DND-41 (cell line): ENCODE measurements at regions not wholly inside any gene's neighbourhood (a gene's known extent, or its start where the extent isn't known, plus 50 kb on each side); places are given as distances from the start of the nearest gene placed in this dataset.
A peak's percentile ranks its signal among the peaks of the same experiment; 100 is the strongest.

Source experiments
- ATAC-seq: fragments of 200-7000 bp; cut with Tn5 transposase; 3 replicates; pipeline ENCODE4 v1.9.1; 2021; ENCODE audit warnings: low read depth; ENCODE audit not compliant: insufficient read depth
- DNase-seq: peaks from one replicate; pipeline ENCODE4 v3.0.0-alpha.2; 2020
- H2AFZ ChIP-seq: 2 replicates; pipeline ENCODE4 v1.6.0; 2012; ENCODE audit warnings: low read depth, low read length
- H3K27ac ChIP-seq: 2 replicates; pipeline ENCODE4 v1.5.1; 2012; ENCODE audit warnings: low read length, inconsistent platforms
- H3K27me3 ChIP-seq: fragments of 200-600 bp; sonication (generic); 2 replicates; pipeline ENCODE4 v1.6.0; 2012; ENCODE audit warnings: low read length, mild to moderate bottlenecking, inconsistent platforms; ENCODE audit not compliant: insufficient read depth, poor library complexity
- H3K36me3 ChIP-seq: 2 replicates; pipeline ENCODE4 v1.5.1; 2012; ENCODE audit warnings: low read length, inconsistent platforms; ENCODE audit not compliant: insufficient read depth
- H3K4me1 ChIP-seq: 2 replicates; pipeline ENCODE4 v1.5.1; 2012; ENCODE audit warnings: mild to moderate bottlenecking, low read length; ENCODE audit not compliant: insufficient read depth
- H3K4me2 ChIP-seq: 2 replicates; pipeline ENCODE4 v1.6.0; 2012; ENCODE audit warnings: mild to moderate bottlenecking, moderate library complexity, low read length, inconsistent platforms; ENCODE audit not compliant: insufficient read depth
- H3K4me3 ChIP-seq, 2 experiments: fragments of 200-600 bp in 1 of 2; shearing (Covaris generic) in 1 of 2; 2 replicates each; pipeline ENCODE4 v1.5.1; 2012 to 2016; ENCODE audit warnings: inconsistent platforms in 2 of 2, low read length in 2 of 2, mild to moderate bottlenecking in 2 of 2, low read depth in 1 of 2, moderate library complexity in 1 of 2
- H3K79me2 ChIP-seq: 2 replicates; pipeline ENCODE4 v1.6.0; 2012; ENCODE audit warnings: low read length, inconsistent platforms; ENCODE audit not compliant: insufficient read depth
- H3K9ac ChIP-seq: 2 replicates; pipeline ENCODE4 v1.6.0; 2012; ENCODE audit warnings: low read depth, mild to moderate bottlenecking, inconsistent platforms, low read length, moderate library complexity
- H3K9me3 ChIP-seq: 2 replicates; pipeline ENCODE4 v1.5.1; 2012; ENCODE audit warnings: low read length, moderate library complexity, mild to moderate bottlenecking, inconsistent platforms; ENCODE audit not compliant: insufficient read depth, severe bottlenecking
- H4K20me1 ChIP-seq: 2 replicates; pipeline ENCODE4 v1.6.0; 2012; ENCODE audit warnings: low read length; ENCODE audit not compliant: insufficient read depth
- CTCF ChIP-seq: IDR thresholded peaks from 2 replicates; pipeline ENCODE4 v1.5.1; 2012; ENCODE audit warnings: borderline replicate concordance, low read length, moderate library complexity, mild to moderate bottlenecking; ENCODE audit not compliant: poor library complexity, severe bottlenecking; ENCODE audit errors: extremely low read depth
- EZH2 ChIP-seq: IDR thresholded peaks from 3 replicates; pipeline ENCODE4 v1.6.1; 2012; ENCODE audit warnings: borderline replicate concordance, low read depth, mild to moderate bottlenecking, moderate library complexity, low read length, inconsistent platforms; ENCODE audit not compliant: severe bottlenecking

- Histone ChIP-seq H4K20me1 (peaks cover 33% of the 10 kb centered on the region; the same call in 1 of the 2 replicates), H3K27me3 (no peaks in the 10 kb centered on the region), H3K27ac (peak overlapping the region; percentile 84), H3K9ac (peak overlapping the region; percentile 23; the same call in 1 of the 2 replicates), H3K4me2 (no peak overlapping the region), H3K4me1 (peaks cover 59% of the 10 kb centered on the region), H3K79me2 (peaks cover 73% of the 10 kb centered on the region), H3K4me3 (peak overlapping the region in 1 of 2 experiments; percentile 38; a peak in 1 of 4 replicates), H2AFZ (no peak overlapping the region), H3K36me3 (peaks cover 29% of the 10 kb centered on the region), H3K9me3 (no peaks in the 10 kb centered on the region)
- ATAC-seq (no peak), DNase-seq (peak; percentile 35)
- no peak for TF ChIP-seq CTCF
- no peak for TF ChIP-seq EZH2
Observed at GRCh38 chr4:177227636-177228035, 82.0 kb upstream of the NEIL3 start.

- DNase-seq, result peak; percentile 74
- peaks cover 54% of the 10 kb centered on the region for H3K4me1 ChIP-seq
- H2AFZ ChIP-seq, result peak overlapping the region; percentile 61
- H3K27ac ChIP-seq, result peak overlapping the region; percentile 92
- H3K4me3 ChIP-seq, result peak overlapping the region; percentile 10 to 52; a peak in 3 of 4 replicates
- H3K9ac ChIP-seq, result peak overlapping the region; percentile 67
- H3K27me3 ChIP-seq, result no peaks in the 10 kb centered on the region
- H3K9me3 ChIP-seq, result no peaks in the 10 kb centered on the region
- ATAC-seq, result peak; percentile 63
- peak overlapping the region; percentile 68 for H3K4me2 ChIP-seq
- TF ChIP-seq EZH2 (no peak), CTCF (peak; percentile 68)
- peaks cover 20% of the 10 kb centered on the region for H3K36me3 ChIP-seq
- H3K79me2 ChIP-seq, result peaks cover 64% of the 10 kb centered on the region
- H4K20me1 ChIP-seq, result peaks cover 24% of the 10 kb centered on the region; the same call in 1 of the 2 replicates
Observed at GRCh38 chr4:177228599-177228998, 81.1 kb upstream of the NEIL3 start.

- no peaks in the 10 kb centered on the region for H3K27me3 ChIP-seq
- peak; percentile 39 for ATAC-seq
- peak; percentile 43 for DNase-seq
- H3K9me3 ChIP-seq, result no peaks in the 10 kb centered on the region
- H3K4me3 ChIP-seq, result peak overlapping the region; percentile 10 to 52; a peak in 3 of 4 replicates
- peak overlapping the region; percentile 68 for H3K4me2 ChIP-seq
- peak overlapping the region; percentile 67 for H3K9ac ChIP-seq
- TF ChIP-seq EZH2, result no peak
- peaks cover 19% of the 10 kb centered on the region; the same call in 1 of the 2 replicates for H4K20me1 ChIP-seq
- peak overlapping the region; percentile 92 for H3K27ac ChIP-seq
- peak overlapping the region; percentile 61 for H2AFZ ChIP-seq
- peaks cover 50% of the 10 kb centered on the region for H3K4me1 ChIP-seq
- H3K79me2 ChIP-seq, result peaks cover 56% of the 10 kb centered on the region
- H3K36me3 ChIP-seq, result peaks cover 13% of the 10 kb centered on the region
Observed at GRCh38 chr4:177229331-177229730, 80.3 kb upstream of the NEIL3 start.

GRCh38 chr4:177232473-177232872 is 77.2 kb upstream of the NEIL3 start:
- Histone ChIP-seq H2AFZ (peak overlapping the region; percentile 17; the same call in 1 of the 2 replicates), H3K9me3 (no peaks in the 10 kb centered on the region)
- no peak for ATAC-seq

More at GRCh38 chr4:177232473-177232872, 77.2 kb upstream of the NEIL3 start:
- H3K27ac ChIP-seq, result peak overlapping the region; percentile 15
- H3K9ac ChIP-seq, result no peak overlapping the region
- no peaks in the 10 kb centered on the region for H3K36me3 ChIP-seq
- no peaks in the 10 kb centered on the region for H3K27me3 ChIP-seq
- no peak overlapping the region for H3K4me3 ChIP-seq
- DNase-seq, result no peak
- no peaks in the 10 kb centered on the region for H4K20me1 ChIP-seq
- H3K79me2 ChIP-seq, result peaks cover 31% of the 10 kb centered on the region
- H3K4me1 ChIP-seq, result peaks cover 73% of the 10 kb centered on the region
- no peak overlapping the region for H3K4me2 ChIP-seq
- TF ChIP-seq CTCF (no peak), EZH2 (no peak)
